Smooth muscle cell (in vitro differentiated cells): ENCODE measurements at regions not wholly inside any gene's neighbourhood (a gene's known extent, or its start where the extent isn't known, plus 50 kb on each side); places are given as distances from the start of the nearest gene placed in this dataset.
A peak's percentile ranks its signal among the peaks of the same experiment; 100 is the strongest.

ENCODE experiments used
- DNase-seq: peaks from one replicate; lab custom pipeline; 2025; ENCODE audit not compliant: unreplicated experiment; lab: John Stamatoyannopoulos, UW
- H2AFZ ChIP-seq: fragments of 200-600 bp; sonication (generic); 2 replicates; pipeline ENCODE4 v1.6.0; 2016; ENCODE audit warnings: antibody characterized with exemption, low read depth, mild to moderate bottlenecking
- H3F3A ChIP-seq: fragments of 200-600 bp; sonication (generic); 2 replicates; pipeline ENCODE4 v1.6.0; 2017; ENCODE audit warnings: antibody characterized with exemption, low read depth
- H3K27ac ChIP-seq: fragments of 200-600 bp; sonication (generic); 2 replicates; pipeline ENCODE4 v1.5.1; 2016; ENCODE audit warnings: low read depth, mild to moderate bottlenecking
- H3K27me3 ChIP-seq: fragments of 200-600 bp; sonication (generic); 2 replicates; pipeline ENCODE4 v1.6.1; 2016; ENCODE audit warnings: low read depth, mild to moderate bottlenecking
- H3K36me3 ChIP-seq: fragments of 200-600 bp; sonication (generic); 2 replicates; pipeline ENCODE4 v1.5.1; 2016; ENCODE audit warnings: low read depth
- H3K4me1 ChIP-seq: fragments of 200-600 bp; sonication (generic); 2 replicates; pipeline ENCODE4 v1.5.1; 2016; ENCODE audit warnings: low read depth
- H3K4me2 ChIP-seq: fragments of 200-600 bp; sonication (generic); 2 replicates; pipeline ENCODE4 v1.6.0; 2016; ENCODE audit warnings: mild to moderate bottlenecking
- H3K4me3 ChIP-seq: fragments of 200-600 bp; sonication (generic); 2 replicates; pipeline ENCODE4 v1.5.1; 2016; ENCODE audit warnings: mild to moderate bottlenecking
- H3K79me2 ChIP-seq: fragments of 200-600 bp; sonication (generic); 2 replicates; pipeline ENCODE4 v1.6.0; 2016; ENCODE audit warnings: low read depth, mild to moderate bottlenecking
- H3K9ac ChIP-seq: fragments of 200-600 bp; sonication (generic); 2 replicates; pipeline ENCODE4 v1.6.0; 2016; ENCODE audit warnings: low read depth
- H3K9me3 ChIP-seq: fragments of 200-600 bp; sonication (generic); replicated peaks from 2 replicates; pipeline ENCODE4 v1.5.1; 2016; ENCODE audit warnings: low read depth
- H4K20me1 ChIP-seq: fragments of 200-600 bp; sonication (generic); 2 replicates; pipeline ENCODE4 v1.6.0; 2016; ENCODE audit warnings: low read depth
- CTCF ChIP-seq: fragments of 200-600 bp; sonication (generic); IDR thresholded peaks from 2 replicates; pipeline ENCODE4 v1.5.1; 2017; ENCODE audit warnings: borderline replicate concordance, mild to moderate bottlenecking, antibody characterized with exemption; ENCODE audit not compliant: insufficient read depth, poor library complexity, severe bottlenecking
- WGBS: methylation state at CpG from one replicate; pipeline ENCODE4 v1.1.7; 2016; ENCODE audit warnings: low lambda C conversion rate; 5-methylcytosine and 5-hydroxymethylcytosine counted together

- Histone ChIP-seq H3K36me3 (no peaks in the 10 kb centered on the region), H3K4me2 (no peak overlapping the region), H3K79me2 (peaks cover 68% of the 10 kb centered on the region), H3K9ac (no peak overlapping the region), H3K27me3 (no peaks in the 10 kb centered on the region), H4K20me1 (peaks cover 65% of the 10 kb centered on the region), H3K4me1 (peaks cover 51% of the 10 kb centered on the region), H3K27ac (no peak overlapping the region), H2AFZ (no peak overlapping the region), H3F3A (peaks cover 8% of the 10 kb centered on the region), H3K4me3 (no peak overlapping the region), H3K9me3 (no peaks in the 10 kb centered on the region)
- no peak for DNase-seq
- 93% methylated on average over 3 of the region's 3 CpGs for WGBS
- TF ChIP-seq CTCF: no peak
Observed at GRCh38 chr1:149846593-149847466, 52.5 kb upstream of the BOLA1 start.

- WGBS: 24% methylated on average over 3 of the region's 3 CpGs
- Histone ChIP-seq H3K4me2 (peak overlapping the region; percentile 100), H3K79me2 (peaks cover 65% of the 10 kb centered on the region), H3K4me3 (peak overlapping the region; percentile 81), H3K9me3 (no peaks in the 10 kb centered on the region), H3K36me3 (no peaks in the 10 kb centered on the region), H3K27ac (peak overlapping the region; percentile 85), H3K9ac (no peak overlapping the region), H3K4me1 (peaks cover 51% of the 10 kb centered on the region), H3F3A (peaks cover 8% of the 10 kb centered on the region), H4K20me1 (peaks cover 62% of the 10 kb centered on the region), H3K27me3 (no peaks in the 10 kb centered on the region), H2AFZ (no peak overlapping the region)
- DNase-seq: no peak
- no peak for TF ChIP-seq CTCF
Observed at GRCh38 chr1:149848340-149849110, 50.8 kb upstream of the BOLA1 start.

GRCh38 chr1:149849111-149849946 lies 50.0 kb upstream of the BOLA1 start:
- Histone ChIP-seq H3K79me2 (peaks cover 57% of the 10 kb centered on the region), H3K27ac (peak overlapping the region; percentile 85), H3K27me3 (no peaks in the 10 kb centered on the region), H3K4me2 (peak overlapping the region; percentile 100), H3K4me1 (peaks cover 48% of the 10 kb centered on the region), H3K4me3 (peak overlapping the region; percentile 81), H4K20me1 (peaks cover 54% of the 10 kb centered on the region), H3K9me3 (no peaks in the 10 kb centered on the region), H3K36me3 (no peaks in the 10 kb centered on the region), H3F3A (peaks cover 8% of the 10 kb centered on the region), H2AFZ (no peak overlapping the region), H3K9ac (peak overlapping the region; percentile 89)
- TF ChIP-seq CTCF: no peak
- 12% methylated on average over 10 of the region's 10 CpGs for WGBS
- DNase-seq: no peak
